IMR-90 (cell line): ENCODE measurements at regions not wholly inside any gene's neighbourhood (a gene's known extent, or its start where the extent isn't known, plus 50 kb on each side); places are given as distances from the start of the nearest gene placed in this dataset.

ENCODE experiments used
- ATAC-seq: fragments of 200-7000 bp; cut with Tn5 transposase; 2 replicates; pipeline ENCODE4 v1.9.1; 2020; ENCODE audit warnings: low read depth, mild to moderate bottlenecking, moderate library complexity
- BruUV-seq: library from RNA; stranded (reverse); fragments of 400-500 nt; replicated peaks from 2 replicates; lab custom pipeline; 2021; lab: Mats Ljungman, UMichigan
- CTCF ChIA-PET: fragments of 300-600 bp; formaldehyde crosslinking; extraction: SDS; loops from one replicate; lab custom pipeline; 2021; ENCODE audit warnings: antibody characterized with exemption; lab: Yijun Ruan, JAX
- POLR2A ChIA-PET: fragments of 300-600 bp; sonication (Branson Sonifier 250); formaldehyde crosslinking; loops from one replicate; lab custom pipeline; 2022; ENCODE audit warnings: antibody characterized with exemption; ENCODE audit not compliant: unreplicated experiment; lab: Charles Lee
- DNase-seq: peaks from one replicate; pipeline ENCODE4 v3.0.0; 2013
- H2AFZ ChIP-seq: replicated peaks from 2 replicates; pipeline ENCODE3; 2013; ENCODE audit warnings: low read length, mild to moderate bottlenecking; ENCODE audit not compliant: poor library complexity
- H2AK5ac ChIP-seq: 2 replicates; pipeline ENCODE4 v1.6.1; 2013; ENCODE audit warnings: low read depth, low read length, inconsistent platforms
- H2AK9ac ChIP-seq: replicated peaks from 2 replicates; pipeline ENCODE3; 2013; ENCODE audit warnings: mild to moderate bottlenecking, low read depth, low read length, moderate library complexity; ENCODE audit not compliant: poor library complexity
- H2BK120ac ChIP-seq: 2 replicates; pipeline ENCODE4 v1.6.1; 2013; ENCODE audit warnings: low read depth, low read length, inconsistent platforms
- H2BK15ac ChIP-seq: 3 replicates; pipeline ENCODE4 v1.6.1; 2013; ENCODE audit warnings: low read depth, low read length, inconsistent platforms
- H2BK20ac ChIP-seq: 2 replicates; pipeline ENCODE4 v1.6.1; 2013; ENCODE audit warnings: low read depth, mild to moderate bottlenecking, inconsistent platforms, low read length, moderate library complexity
- H2BK5ac ChIP-seq: 2 replicates; pipeline ENCODE4 v1.6.1; 2013; ENCODE audit warnings: mild to moderate bottlenecking, low read depth, low read length, inconsistent platforms; ENCODE audit not compliant: poor library complexity, severe bottlenecking
- H3K14ac ChIP-seq: replicated peaks from 2 replicates; pipeline ENCODE4 v1.6.1; 2013; ENCODE audit warnings: low read depth, low read length, inconsistent platforms
- H3K18ac ChIP-seq: 2 replicates; pipeline ENCODE4 v1.6.1; 2013; ENCODE audit warnings: low read depth, low read length, control low read depth
- H3K23ac ChIP-seq: 2 replicates; pipeline ENCODE4 v1.6.1; 2013; ENCODE audit warnings: low read depth, low read length, inconsistent platforms
- H3K27ac ChIP-seq: 2 replicates; pipeline ENCODE4 v1.5.1; 2013; ENCODE audit warnings: mild to moderate bottlenecking, control low read depth, low read length; ENCODE audit not compliant: insufficient read depth
- H3K27me3 ChIP-seq: 2 replicates; pipeline ENCODE4 v1.6.1; 2013; ENCODE audit warnings: low read length; ENCODE audit not compliant: control insufficient read depth, insufficient read depth
- H3K36me3 ChIP-seq: 2 replicates; pipeline ENCODE4 v1.6.1; 2013; ENCODE audit warnings: low read length, mixed read lengths; ENCODE audit not compliant: control insufficient read depth, insufficient read depth
- H3K4ac ChIP-seq: 2 replicates; pipeline ENCODE4 v1.6.1; 2013; ENCODE audit warnings: low read depth, low read length, inconsistent platforms
- H3K4me1 ChIP-seq: 2 replicates; pipeline ENCODE4 v1.6.1; 2013; ENCODE audit warnings: low read length, mixed read lengths; ENCODE audit not compliant: control insufficient read depth, insufficient read depth
- H3K4me2 ChIP-seq: 2 replicates; pipeline ENCODE4 v1.6.1; 2013; ENCODE audit warnings: low read depth, mild to moderate bottlenecking, control low read depth, low read length, moderate library complexity
- H3K4me3 ChIP-seq: 2 replicates; pipeline ENCODE4 v1.5.1; 2013; ENCODE audit warnings: low read depth, mild to moderate bottlenecking, control low read depth, low read length, moderate library complexity; ENCODE audit not compliant: insufficient read depth
- H3K56ac ChIP-seq: 2 replicates; pipeline ENCODE4 v1.6.1; 2013; ENCODE audit warnings: low read length, inconsistent platforms; ENCODE audit not compliant: insufficient read depth; ENCODE audit errors: extremely low read depth
- H3K79me1 ChIP-seq, 2 experiments: 2 replicates each; pipeline ENCODE4 v1.6.1; 2013; ENCODE audit warnings: low read length in 2 of 2, inconsistent platforms in 1 of 2, low read depth in 1 of 2
- H3K9ac ChIP-seq: 2 replicates; pipeline ENCODE4 v1.6.1; 2013; ENCODE audit warnings: low read depth, low read length, control low read depth
- H3K9me1 ChIP-seq: 2 replicates; pipeline ENCODE4 v1.6.1; 2013; ENCODE audit warnings: low read length, inconsistent platforms; ENCODE audit not compliant: insufficient read depth
- H3K9me3 ChIP-seq: 2 replicates; pipeline ENCODE4 v1.6.1; 2013; ENCODE audit warnings: low read length; ENCODE audit not compliant: control insufficient read depth, insufficient read depth
- H4K20me1 ChIP-seq: 2 replicates; pipeline ENCODE4 v1.6.1; 2013; ENCODE audit warnings: low read length, inconsistent platforms; ENCODE audit not compliant: insufficient read depth
- H4K5ac ChIP-seq: 2 replicates; pipeline ENCODE4 v1.6.1; 2013; ENCODE audit warnings: mild to moderate bottlenecking, low read depth, low read length, control low read depth
- H4K8ac ChIP-seq, 2 experiments: 2 replicates each; pipeline ENCODE4 v1.6.1; 2013; ENCODE audit warnings: low read depth in 2 of 2, low read length in 2 of 2, control low read depth in 1 of 2, inconsistent platforms in 1 of 2
- H4K91ac ChIP-seq: 2 replicates; pipeline ENCODE4 v1.6.1; 2013; ENCODE audit warnings: low read depth, low read length, inconsistent platforms; ENCODE audit not compliant: insufficient read depth
- BHLHE40 ChIP-seq: fragments of 150-350 bp; IDR thresholded peaks from 2 replicates; pipeline ENCODE4 v1.6.1; 2016; ENCODE audit warnings: mild to moderate bottlenecking, low read depth, low read length
- CEBPB ChIP-seq: IDR thresholded peaks from 2 replicates; pipeline ENCODE4 v1.6.1; 2012; ENCODE audit warnings: low read depth, low read length, improper control_type of control experiment
- RCOR1 ChIP-seq: IDR thresholded peaks from 2 replicates; pipeline ENCODE4 v1.6.1; 2012; ENCODE audit warnings: mild to moderate bottlenecking, low read length, improper control_type of control experiment; ENCODE audit not compliant: insufficient replicate concordance
- USF2 ChIP-seq: fragments of 150-350 bp; IDR thresholded peaks from 2 replicates; pipeline ENCODE4 v1.6.1; 2017; ENCODE audit warnings: mild to moderate bottlenecking, antibody characterized with exemption, low read length, low read depth
- WGBS, 2 experiments: methylation state at CpG; one replicate each; pipeline versions ENCODE4 v1.1.5 to v1.1.7; 2013; ENCODE audit warnings: missing lambda C conversion rate in 2 of 2; ENCODE audit not compliant: insufficient read length in 1 of 2; ENCODE audit errors: extremely low coverage in 2 of 2; 5-methylcytosine and 5-hydroxymethylcytosine counted together
- dilution Hi-C: fragments of 300-500 bp; cut with HindIII; formaldehyde crosslinking; loops from one replicate; pipeline ENCODE4 v1.14.3; 2018; ENCODE audit warnings: low sequenced_read_pairs; ENCODE audit not compliant: unreplicated experiment
- in situ Hi-C: fragments of 300-500 bp; cut with MboI; formaldehyde crosslinking; loops from 3 replicates; pipeline ENCODE4 v1.14.3; 2019; ENCODE audit warnings: low sequenced_read_pairs, inconsistent platforms, mixed read lengths
- intact Hi-C: fragments of 100-400 bp; cut with micrococcal nuclease; formaldehyde crosslinking; loops from 2 replicates; pipeline ENCODE4 v1.10.0; 2022

- ATAC-seq, result no peak
- in situ Hi-C loops, result no loop called here
- no peak overlapping the region for H2BK120ac ChIP-seq
Observed at GRCh38 chr11:103794262-103794661, 242.2 kb upstream of the DDI1 start.

More at GRCh38 chr11:103794262-103794661, 242.2 kb upstream of the DDI1 start:
- Histone ChIP-seq H4K8ac (no peak overlapping the region), H2AFZ (no peak overlapping the region), H3K9ac (no peak overlapping the region), H2AK5ac (no peak overlapping the region), H2BK5ac (no peak overlapping the region), H2AK9ac (no peak overlapping the region), H3K14ac (no peak overlapping the region), H3K79me1 (no peaks in the 10 kb centered on the region), H3K9me1 (no peaks in the 10 kb centered on the region), H3K4me3 (no peak overlapping the region), H3K4ac (no peak overlapping the region), H3K4me1 (peaks cover 2% of the 10 kb centered on the region), H4K5ac (no peak overlapping the region), H3K18ac (no peak overlapping the region; the same call in 1 of the 2 replicates), H2BK15ac (no peak overlapping the region), H4K20me1 (no peaks in the 10 kb centered on the region), H3K23ac (no peak overlapping the region), H3K27me3 (no peaks in the 10 kb centered on the region), H4K91ac (no peak overlapping the region), H3K56ac (no peak overlapping the region), H3K4me2 (no peak overlapping the region), H3K27ac (no peak overlapping the region), H3K9me3 (peaks cover 2% of the 10 kb centered on the region; the same call in 1 of the 2 replicates), H2BK20ac (no peak overlapping the region), H3K36me3 (no peaks in the 10 kb centered on the region)
- no peak for TF ChIP-seq BHLHE40
- TF ChIP-seq CEBPB, result peak; percentile 53
- no peak for TF ChIP-seq RCOR1
- no peak for TF ChIP-seq USF2
- DNase-seq, result no peak
- WGBS, 2 experiments, result no CpG with 5 or more reads among the region's 2 CpGs
- intact Hi-C loops, result no loop called here
- ChIA-PET CTCF (no interaction called here), POLR2A (no interaction called here)
- no TSS peak for BruUV-seq
- dilution Hi-C loops, result no loop called here
